ENCODE measurements at regions not wholly inside any gene's neighbourhood (a gene's known extent, or its start where the extent isn't known, plus 50 kb on each side); places are given as distances from the start of the nearest gene placed in this dataset.
"Not testable (repeated sequence)": the region's sequence is repeated elsewhere in the genome, so short reads cannot be mapped to it uniquely, and the experiment has no call there.

DNA sequence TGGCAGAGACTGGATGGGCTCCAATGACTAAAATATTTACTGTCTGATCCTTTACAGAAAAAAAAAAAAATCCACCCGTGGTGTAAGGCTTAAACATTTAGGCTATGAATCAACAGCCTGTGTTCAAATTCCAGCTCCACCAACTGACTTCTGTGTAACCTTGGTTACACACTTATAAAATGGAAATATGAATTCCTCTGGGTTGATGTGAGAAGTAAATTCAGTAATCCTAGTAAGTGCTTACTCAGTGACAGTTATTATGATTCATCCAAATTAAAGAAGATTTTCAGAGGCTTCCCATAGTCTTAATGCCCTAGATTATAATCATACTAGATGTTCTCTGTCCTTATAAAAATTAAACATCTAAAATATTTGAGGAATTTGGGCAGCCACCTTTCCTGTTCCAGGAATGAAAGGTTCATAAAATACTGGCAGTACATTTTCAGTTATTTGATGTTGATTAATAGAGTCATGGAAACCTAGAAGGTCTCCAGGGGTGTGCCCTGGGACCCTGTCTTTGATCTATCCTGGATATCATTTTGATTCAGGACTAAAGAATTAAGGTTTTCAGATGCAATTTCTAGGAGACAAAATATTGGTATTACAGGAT, 180.3 kb upstream of the ZNF217 start:
- DNase-seq (ENCODE audit: low read depth): peak; percentile 99

GRCh38 chr20:53773066-53773791, 179.6 kb upstream of the ZNF217 start:
- not testable (repeated sequence) for DNase-seq (ENCODE audit: low read depth)

DNA sequence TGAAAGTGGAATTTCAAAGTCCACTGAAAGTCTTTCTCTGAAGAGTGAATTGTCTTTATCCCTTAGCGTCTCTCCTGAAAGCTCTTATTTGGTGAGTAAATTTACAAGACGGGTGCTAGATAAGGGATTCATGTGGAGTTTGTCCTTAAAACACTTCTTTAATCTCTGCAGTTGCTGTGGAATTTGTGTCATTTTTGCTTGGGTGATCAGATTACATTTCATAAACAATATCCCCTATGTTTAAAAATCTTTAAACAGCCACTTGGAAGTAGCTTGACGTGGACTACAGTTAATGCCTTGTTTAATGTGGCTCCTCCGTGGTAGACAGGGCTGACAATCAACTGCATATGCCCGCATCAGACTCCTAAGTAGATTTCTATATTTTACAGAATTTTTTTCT, 175.4 kb upstream of the ZNF217 start:
- no peak for DNase-seq (ENCODE audit: low read depth)

GRCh38 chr20:53768329-53768728, 174.7 kb upstream of the ZNF217 start:
- no peak for DNase-seq (ENCODE audit: low read depth)

DNA sequence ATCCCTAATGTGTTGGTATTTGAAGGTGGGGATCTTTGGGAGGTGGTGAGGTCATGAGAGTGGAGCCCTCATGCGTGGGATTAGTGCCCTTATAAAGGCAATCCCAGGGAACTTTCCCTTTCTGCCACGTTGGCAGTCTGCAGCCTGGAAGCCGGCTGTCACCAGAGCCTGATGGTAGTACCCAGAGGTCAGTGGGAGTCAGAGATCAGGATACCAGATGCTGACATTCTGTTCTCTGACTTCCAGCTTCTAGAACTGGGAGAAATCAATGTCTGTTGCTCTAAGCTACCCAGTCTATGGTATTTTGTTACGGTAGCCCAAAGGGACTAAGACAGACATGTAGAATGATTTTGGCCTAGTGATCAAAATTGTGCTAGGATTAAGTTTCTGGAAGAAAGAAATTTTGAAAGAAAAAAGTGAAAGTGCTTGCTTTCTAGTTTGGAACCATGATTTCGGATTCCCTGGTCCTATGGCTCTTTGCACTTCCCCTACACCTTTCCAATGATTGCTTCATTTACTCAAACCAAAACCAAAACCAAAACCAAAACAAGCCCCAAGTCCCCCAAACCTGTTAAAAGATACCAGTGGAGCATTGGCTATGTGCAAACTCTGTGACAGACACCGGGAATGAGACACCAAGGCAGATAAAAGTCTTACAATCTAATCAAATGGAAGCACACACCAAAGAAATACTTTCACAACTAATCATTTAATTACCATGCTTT, 173.7 kb upstream of the ZNF217 start:
- no peak for DNase-seq (ENCODE audit: low read depth)

- no peak for DNase-seq (ENCODE audit: low read depth)
These were observed 170.8 kb upstream of the ZNF217 start for GRCh38 chr20:53764415-53764800.

DNA sequence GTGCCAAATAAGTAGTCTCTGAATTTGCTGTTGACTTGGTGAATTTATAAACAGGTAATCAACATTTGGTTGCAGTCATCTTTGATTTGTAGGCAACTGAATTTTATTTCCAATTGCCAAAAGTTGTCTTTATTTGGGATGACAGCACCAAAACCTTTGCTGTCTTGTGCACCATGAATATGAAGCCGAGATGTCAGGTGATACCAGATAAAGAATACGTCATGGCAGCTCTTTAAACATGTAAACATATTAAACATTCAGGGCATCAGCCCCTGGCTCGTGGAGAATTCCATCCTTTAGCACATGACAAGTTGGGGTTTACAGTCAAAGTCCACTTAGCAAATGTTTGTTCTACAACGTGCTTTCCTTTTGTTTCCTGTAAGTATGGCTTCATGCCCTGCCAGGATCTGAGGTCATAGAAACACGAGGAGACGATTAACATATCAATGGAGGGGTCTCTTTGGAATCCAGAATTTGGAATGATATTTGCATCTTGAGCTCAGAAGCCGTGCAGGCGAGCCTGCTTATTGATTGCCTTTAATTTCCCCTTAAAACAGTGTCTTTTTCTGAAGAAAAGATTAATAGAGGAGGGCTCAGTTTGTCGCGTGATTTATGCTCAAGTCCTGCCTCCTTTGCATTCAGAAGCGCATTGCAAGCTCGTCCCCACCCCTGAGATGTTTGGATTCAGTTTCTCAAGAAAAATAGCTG, 170.2 kb upstream of the ZNF217 start:
- DNase-seq (ENCODE audit: low read depth): no peak

DNA sequence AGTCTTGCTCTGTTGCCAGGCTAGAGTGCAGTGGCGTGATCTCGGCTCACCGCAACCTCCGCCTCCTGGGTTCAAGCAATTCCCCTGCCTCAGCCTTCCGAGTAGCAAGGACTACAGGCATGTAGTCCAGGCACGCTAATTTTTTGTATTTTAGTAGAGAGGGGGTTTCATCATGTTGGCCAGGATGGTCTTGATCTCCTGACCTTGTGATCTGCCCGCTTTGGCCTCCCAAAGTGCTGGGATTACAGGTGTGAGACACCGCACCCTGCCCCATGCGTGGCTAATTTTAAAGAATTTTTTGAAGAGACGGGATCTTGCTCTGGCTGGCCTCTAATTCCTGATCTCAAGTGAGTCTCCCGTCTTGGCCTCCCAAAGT, 168.8 kb upstream of the ZNF217 start:
- not testable (repeated sequence) for DNase-seq (ENCODE audit: low read depth)

DNA sequence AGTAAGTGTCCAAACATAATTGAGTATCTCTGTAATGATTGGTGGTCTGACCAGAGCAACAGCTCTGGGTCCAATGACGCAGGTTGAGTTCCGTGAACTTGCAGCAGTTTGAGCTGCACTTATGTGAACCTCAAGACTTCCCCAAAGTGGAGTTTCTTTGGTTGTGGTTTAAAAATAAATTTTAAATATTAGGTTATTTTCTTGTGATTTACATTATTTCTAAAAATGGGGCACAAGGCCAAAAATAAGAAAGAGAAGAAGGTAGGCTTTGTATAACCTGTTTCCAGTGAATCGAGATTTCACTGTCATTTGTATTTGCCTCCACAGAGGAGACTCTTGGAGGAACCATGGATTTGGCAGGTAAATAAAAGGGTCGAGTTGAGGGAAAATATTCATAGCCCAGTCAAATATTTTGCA, 166.4 kb upstream of the ZNF217 start:
- no peak for DNase-seq (ENCODE audit: low read depth)

GRCh38 chr20:53757472-53757913, 163.9 kb upstream of the ZNF217 start:
- no peak for DNase-seq (ENCODE audit: low read depth)

GRCh38 chr20:53755733-53756531, 162.3 kb upstream of the ZNF217 start:
- DNase-seq (ENCODE audit: low read depth): no peak

GRCh38 chr20:53753880-53754459, 160.3 kb upstream of the ZNF217 start:
- no peak for DNase-seq (ENCODE audit: low read depth)

GRCh38 chr20:53752971-53753879, 159.6 kb upstream of the ZNF217 start:
- no peak for DNase-seq (ENCODE audit: low read depth)

DNA sequence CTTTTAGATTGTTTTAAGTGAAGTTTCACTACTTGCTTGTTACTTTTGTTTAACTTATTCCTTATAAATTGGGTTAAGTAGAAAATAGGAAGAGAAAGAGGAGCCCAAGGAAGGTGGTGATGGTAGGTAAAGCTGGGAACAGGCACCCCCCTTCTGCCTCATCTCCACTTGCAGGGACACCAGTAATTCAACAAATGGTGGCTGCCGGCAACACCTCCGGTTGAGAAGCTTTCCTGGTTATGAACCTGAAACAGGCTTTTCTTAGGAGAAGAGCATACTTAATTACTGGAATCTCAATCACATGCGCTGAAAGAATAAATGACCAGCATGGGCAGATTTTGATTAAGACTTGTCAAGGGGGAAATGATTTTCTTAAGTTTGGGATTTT, 158.9 kb upstream of the ZNF217 start:
- DNase-seq (ENCODE audit: low read depth): no peak

DNA sequence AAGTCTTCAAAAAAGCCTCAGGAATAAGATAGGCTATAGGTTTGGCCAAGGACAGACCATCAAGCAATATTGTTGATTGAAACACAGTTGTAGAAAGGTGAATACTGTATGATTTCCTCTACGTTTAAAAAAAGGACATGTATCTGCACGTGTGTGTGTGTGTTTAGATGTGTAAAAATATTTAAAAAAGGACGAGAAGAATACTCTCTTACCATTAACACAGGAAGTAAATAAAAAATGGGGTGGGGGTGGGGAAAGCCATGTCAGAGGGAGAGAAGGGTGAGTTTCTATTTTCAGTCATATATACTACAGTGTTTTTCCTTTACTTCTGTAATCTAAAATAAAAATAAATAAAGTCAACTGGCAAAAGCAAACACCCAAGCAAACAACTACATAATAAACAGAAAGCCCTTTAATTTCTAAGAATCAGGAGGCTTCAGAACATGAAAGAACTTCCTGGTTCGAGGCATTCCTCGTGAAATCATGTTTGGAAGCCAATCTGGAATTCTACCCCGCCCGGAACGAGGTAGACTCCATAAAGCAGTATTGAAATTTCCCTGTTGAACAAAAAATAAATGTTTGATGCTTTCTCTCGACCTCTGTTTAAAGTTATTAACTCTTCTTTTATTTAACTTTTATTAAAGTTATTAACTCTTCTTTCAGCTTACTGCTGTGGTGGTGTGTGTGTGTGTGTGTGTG, 158.1 kb upstream of the ZNF217 start:
- no peak for DNase-seq (ENCODE audit: low read depth)

GRCh38 chr20:53750827-53751619, 157.4 kb upstream of the ZNF217 start:
- peak; percentile 78 for DNase-seq (ENCODE audit: low read depth)

GRCh38 chr20:53749499-53749898, 155.9 kb upstream of the ZNF217 start:
- no peak for DNase-seq (ENCODE audit: low read depth)

DNA sequence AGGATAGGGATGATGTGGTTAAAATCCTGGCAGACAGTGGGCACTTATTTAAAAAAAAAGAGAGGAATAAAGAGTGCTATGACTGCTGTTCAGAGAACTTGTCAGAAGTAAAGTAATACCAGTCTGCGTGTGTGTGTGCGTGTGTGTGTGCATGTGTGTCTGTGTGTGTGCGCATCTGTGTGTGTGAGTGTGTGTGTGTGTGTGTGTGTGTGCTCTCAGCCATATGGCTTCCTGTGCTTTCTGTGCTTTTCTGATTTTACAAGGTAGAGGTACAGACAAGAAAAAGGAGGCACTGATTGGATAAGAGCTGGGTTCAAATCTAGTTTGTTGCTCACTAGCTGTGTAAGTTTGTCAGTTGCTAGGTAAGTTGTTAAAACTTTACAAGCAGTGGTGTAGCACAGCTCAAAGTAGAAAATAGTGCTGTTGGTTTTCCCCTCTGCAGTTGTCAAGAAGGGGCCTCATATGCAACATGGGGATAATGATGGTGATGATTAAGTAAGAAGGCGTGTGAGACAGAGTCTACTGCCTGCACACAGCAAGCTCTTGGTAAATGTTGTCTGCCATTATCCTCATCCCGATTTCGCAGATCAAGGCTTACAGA, 155.3 kb upstream of the ZNF217 start:
- peak; percentile 69 for DNase-seq (ENCODE audit: low read depth)
